Mucosa of gallbladder (tissue), 1 donor: ENCODE measurements at regions not wholly inside any gene's neighbourhood (a gene's known extent, or its start where the extent isn't known, plus 50 kb on each side); places are given as distances from the start of the nearest gene placed in this dataset.
"Not testable (repeated sequence)": the region's sequence is repeated elsewhere in the genome, so short reads cannot be mapped to it uniquely, and the experiment has no call there.

Source experiments
- DNase-seq: peaks from one replicate; pipeline ENCODE4 v3.0.0-alpha.2; 2020; ENCODE audit warnings: low spot score
- donor health status: DM: no; HTN: no; CAD: no.

- DNase-seq, result no peak
These were observed 71.5 kb upstream of the DAAM1 start for GRCh38 chr14:59116984-59117415.

GRCh38 chr14:59117754-59118528 lies 70.5 kb upstream of the DAAM1 start:
- no peak for DNase-seq

GRCh38 chr14:59120921-59121320 lies 67.5 kb upstream of the DAAM1 start:
- DNase-seq, result no peak

GRCh38 chr14:59123531-59123930 lies 64.9 kb upstream of the DAAM1 start:
- DNase-seq, result no peak

GRCh38 chr14:59123975-59124374 lies 64.5 kb upstream of the DAAM1 start:
- no peak for DNase-seq

- no peak for DNase-seq
These were observed 63.3 kb upstream of the DAAM1 start for GRCh38 chr14:59125156-59125555.

- peak; percentile 36 for DNase-seq
These were observed 61.6 kb upstream of the DAAM1 start for GRCh38 chr14:59126714-59127436.

- DNase-seq, result no peak
These were observed 61.1 kb upstream of the DAAM1 start for GRCh38 chr14:59127437-59127732.

- no peak for DNase-seq
These were observed 58.0 kb upstream of the DAAM1 start for GRCh38 chr14:59130462-59130861.

GRCh38 chr14:59131938-59132795 lies 56.3 kb upstream of the DAAM1 start:
- DNase-seq, result no peak

GRCh38 chr14:59132796-59133494 lies 55.5 kb upstream of the DAAM1 start:
- DNase-seq, result no peak

- DNase-seq, result no peak
These were observed 54.8 kb upstream of the DAAM1 start for GRCh38 chr14:59133709-59134108.

GRCh38 chr14:59134307-59134706 lies 54.2 kb upstream of the DAAM1 start:
- no peak for DNase-seq

GRCh38 chr14:59137256-59137655 lies 51.2 kb upstream of the DAAM1 start:
- no peak for DNase-seq

GRCh38 chr14:59138576-59138975 lies 49.9 kb upstream of the DAAM1 start:
- DNase-seq, result not testable (repeated sequence)
